NCI-H748 (cell line): ENCODE measurements at regions not wholly inside any gene's neighbourhood (a gene's known extent, or its start where the extent isn't known, plus 50 kb on each side); places are given as distances from the start of the nearest gene placed in this dataset.
A peak's percentile ranks its signal among the peaks of the same experiment; 100 is the strongest.

Source experiments
- DNase-seq: peaks from one replicate; lab custom pipeline; 2025; ENCODE audit not compliant: unreplicated experiment; lab: John Stamatoyannopoulos, UW

GRCh38 chr5:93279296-93279963, 301.6 kb downstream of the NR2F1-AS1 start:
- DNase-seq = peak; percentile 41

- no peak for DNase-seq
Measured at GRCh38 chr5:93278896-93279295, 302.1 kb downstream of the NR2F1-AS1 start.

- DNase-seq = no peak
Measured at GRCh38 chr5:93277051-93277450, 304.0 kb downstream of the NR2F1-AS1 start.

DNA sequence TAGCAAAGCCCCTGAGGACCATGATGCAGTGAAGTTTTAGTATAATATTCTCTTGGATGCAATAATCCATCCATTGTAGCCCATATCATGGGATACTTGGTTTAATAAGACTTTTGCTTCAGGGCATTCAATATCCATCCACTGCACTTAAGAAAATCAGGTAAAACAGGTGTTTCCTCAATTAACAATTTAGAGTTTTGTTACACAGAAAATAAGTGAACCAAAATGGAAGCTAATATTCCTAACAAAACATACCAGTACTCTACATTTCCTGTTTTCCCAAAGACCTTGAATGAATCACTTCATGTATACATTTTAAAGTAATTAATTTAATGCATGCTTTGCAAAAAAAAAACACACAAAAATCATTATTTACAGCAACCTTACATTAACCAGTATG, 305.6 kb downstream of the NR2F1-AS1 start:
- DNase-seq = no peak

- DNase-seq = no peak
Measured at GRCh38 chr5:93274291-93274690, 306.7 kb downstream of the NR2F1-AS1 start.

DNA sequence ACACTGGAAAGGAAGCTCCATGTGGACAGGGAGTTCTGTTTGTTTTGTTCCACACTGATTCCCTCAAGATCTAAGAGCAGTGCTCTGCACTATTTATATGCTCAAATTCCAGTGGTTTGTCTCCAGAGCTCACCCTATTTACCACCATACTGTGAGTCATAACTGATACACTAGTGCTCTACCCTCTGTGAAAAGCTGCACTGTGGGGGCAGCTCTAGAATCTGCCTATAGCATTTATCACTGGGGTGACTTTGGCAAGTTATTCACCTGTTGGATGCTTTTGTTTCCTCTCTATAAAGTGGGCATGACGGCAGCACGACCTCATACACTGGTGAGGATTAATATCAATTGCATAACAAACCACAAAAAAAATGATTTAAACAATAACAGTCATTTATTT, 307.8 kb downstream of the NR2F1-AS1 start:
- no peak for DNase-seq

GRCh38 chr5:93272108-93272507, 308.9 kb downstream of the NR2F1-AS1 start:
- peak; percentile 10 for DNase-seq

- no peak for DNase-seq
Measured at GRCh38 chr5:93267736-93268135, 313.3 kb downstream of the NR2F1-AS1 start.

- no peak for DNase-seq
Measured at GRCh38 chr5:93267276-93267675, 313.7 kb downstream of the NR2F1-AS1 start.

DNA sequence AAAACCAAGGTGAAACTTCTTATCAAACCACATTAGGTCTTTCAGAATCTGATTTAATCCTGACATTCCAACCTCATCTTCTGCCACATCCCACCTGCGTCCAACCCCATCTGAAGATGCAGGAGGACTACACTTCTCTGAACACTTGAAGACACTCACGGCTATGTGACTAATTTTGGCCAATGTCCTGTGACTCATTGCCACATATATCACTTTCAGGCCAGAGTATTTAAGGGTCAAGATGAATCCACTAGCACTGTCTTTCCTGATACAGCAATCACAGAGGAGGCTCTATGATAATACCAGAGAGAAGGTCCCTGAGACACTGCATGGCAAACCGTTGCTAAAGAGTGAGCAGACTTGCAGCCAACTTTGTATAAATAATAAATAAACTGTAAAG, 323.4 kb downstream of the NR2F1-AS1 start:
- no peak for DNase-seq

GRCh38 chr5:93255796-93256195, 325.2 kb downstream of the NR2F1-AS1 start:
- DNase-seq = no peak

GRCh38 chr5:93252165-93252564, 328.9 kb downstream of the NR2F1-AS1 start:
- DNase-seq = peak; percentile 37

DNA sequence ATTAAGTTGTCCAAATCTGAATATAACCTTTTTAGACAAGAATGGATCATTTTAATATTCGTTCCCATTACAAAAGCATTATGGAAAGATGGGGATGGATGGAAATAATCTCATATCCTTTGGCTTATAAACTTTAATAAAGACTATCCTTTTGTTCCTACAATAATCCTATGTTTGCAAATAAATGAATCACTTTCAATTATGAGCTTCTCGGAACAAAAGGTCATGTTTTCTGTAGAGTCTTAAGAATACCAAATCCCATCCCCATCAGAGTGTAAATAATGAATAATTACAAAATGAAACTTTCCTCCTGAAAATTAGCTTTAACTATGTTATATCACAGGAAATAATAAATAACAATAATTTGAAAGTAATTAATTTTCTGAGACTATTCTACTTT, 329.7 kb downstream of the NR2F1-AS1 start:
- DNase-seq = no peak

DNA sequence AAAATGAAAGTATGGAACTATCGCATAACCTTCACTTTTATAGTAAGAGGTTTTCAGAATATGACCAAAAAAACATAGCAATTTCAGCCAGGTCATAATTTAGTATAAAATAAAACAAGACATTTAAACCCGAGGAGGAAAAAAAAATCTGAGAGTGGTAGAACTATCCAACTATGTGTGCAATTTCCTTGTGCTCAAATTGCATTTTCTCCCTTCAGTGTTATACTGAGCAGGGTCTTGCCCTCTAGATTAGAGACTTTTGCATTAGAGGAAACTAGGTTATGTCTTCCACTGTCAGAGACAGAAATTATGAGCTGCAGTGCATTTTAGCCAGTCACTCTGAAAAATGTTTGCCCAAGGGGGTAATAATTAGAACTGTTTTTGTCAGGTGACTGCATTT, 330.6 kb downstream of the NR2F1-AS1 start:
- DNase-seq = no peak

- no peak for DNase-seq
Measured at GRCh38 chr5:93249651-93250289, 331.2 kb downstream of the NR2F1-AS1 start.

DNA sequence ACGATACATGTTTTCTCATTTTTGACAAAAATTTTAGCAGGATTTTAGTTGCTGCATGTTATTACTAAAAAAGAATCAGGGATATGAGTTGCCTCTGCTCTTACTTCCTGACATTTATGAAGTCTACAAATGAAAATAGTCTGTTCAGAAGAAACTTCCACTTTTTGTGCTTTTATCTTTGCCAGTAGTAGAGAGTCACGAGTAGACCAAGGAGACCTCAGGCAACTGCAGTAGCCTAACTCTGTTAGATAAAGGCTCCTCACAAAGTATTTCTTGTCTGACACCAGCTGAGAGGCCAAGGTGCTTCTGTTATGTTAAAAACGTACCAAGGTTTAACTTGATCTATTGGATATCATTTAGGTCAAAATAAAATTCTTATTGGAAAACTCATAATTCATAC, 333.9 kb downstream of the NR2F1-AS1 start:
- no peak for DNase-seq

GRCh38 chr5:93246090-93246855, 334.7 kb downstream of the NR2F1-AS1 start:
- DNase-seq = peak; percentile 96

DNA sequence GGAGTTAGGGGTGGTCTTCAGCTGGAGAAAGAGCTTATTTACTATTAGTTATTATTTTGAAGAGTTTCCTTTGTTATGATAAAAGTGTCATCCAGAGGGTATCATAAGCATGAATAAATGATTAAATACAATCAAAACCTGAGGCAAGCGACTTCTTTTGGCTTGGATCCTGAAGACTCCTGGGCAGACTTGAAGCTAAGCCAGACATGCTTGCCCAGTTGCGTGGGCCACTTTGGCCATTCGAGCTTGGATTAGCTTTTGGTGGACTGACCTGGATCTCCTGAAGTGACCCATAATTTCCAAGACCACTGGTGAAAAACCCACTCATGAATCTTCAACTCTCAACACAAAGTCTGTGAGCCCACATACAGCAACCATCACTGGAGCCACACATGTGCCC, 335.8 kb downstream of the NR2F1-AS1 start:
- DNase-seq = no peak

GRCh38 chr5:93243481-93243880, 337.5 kb downstream of the NR2F1-AS1 start:
- DNase-seq = no peak

DNA sequence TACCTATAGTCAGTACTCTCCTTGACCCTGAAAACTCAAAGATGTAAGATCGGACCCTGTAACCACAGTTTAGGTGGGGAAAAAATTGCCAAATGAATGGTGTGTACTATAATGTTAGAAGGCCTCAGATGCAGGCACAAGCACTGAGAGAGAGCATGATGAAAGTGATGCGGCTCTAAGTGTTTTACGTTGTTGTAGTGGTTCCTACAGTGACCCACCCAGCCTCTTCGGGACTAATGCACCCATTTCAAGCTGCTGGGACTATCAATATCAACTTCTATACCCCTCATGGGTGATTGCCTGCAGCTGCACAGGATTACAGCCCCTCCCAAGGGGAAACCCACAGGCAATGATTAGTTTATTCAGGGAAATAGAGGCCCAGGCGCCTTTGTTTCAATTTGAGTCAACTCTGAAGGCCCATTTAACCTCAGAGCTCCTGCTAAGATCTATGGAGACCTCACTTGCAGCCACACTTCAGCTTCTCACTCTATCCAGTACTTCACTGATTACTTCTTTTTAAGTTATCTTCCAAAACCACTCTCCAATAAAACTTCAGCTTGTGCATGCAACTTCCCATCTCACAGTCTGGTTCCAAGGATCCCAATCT, 340.7 kb downstream of the NR2F1-AS1 start:
- no peak for DNase-seq

GRCh38 chr5:93236807-93237421, 344.1 kb downstream of the NR2F1-AS1 start:
- no peak for DNase-seq
